ENCODE measurements at regions not wholly inside any gene's neighbourhood (a gene's known extent, or its start where the extent isn't known, plus 50 kb on each side); places are given as distances from the start of the nearest gene placed in this dataset.

- no peak overlapping the region for H3K4me3 ChIP-seq (ENCODE audit: low read depth, low read length)
- in situ Hi-C loops (cut with HindIII; ENCODE audit: low sequenced_read_pairs), result no loop called here
- TF ChIP-seq CTCF (IDR thresholded peaks at IDR 0.05; ENCODE audit: low read depth, low read length), result no peak
- DNase-seq (ENCODE audit: low read depth, low spot score), result no peak
Observed at GRCh38 chr10:117468665-117469064, 73.9 kb upstream of the EMX2 start.

GRCh38 chr10:117464176-117464575 is 78.4 kb upstream of the EMX2 start:
- DNase-seq (ENCODE audit: low read depth, low spot score), result no peak
- H3K4me3 ChIP-seq (ENCODE audit: low read depth, low read length), result no peak overlapping the region
- in situ Hi-C loops (cut with HindIII; ENCODE audit: low sequenced_read_pairs), result no loop called here
- TF ChIP-seq CTCF (IDR thresholded peaks at IDR 0.05; ENCODE audit: low read depth, low read length), result no peak

GRCh38 chr10:117463545-117463920 is 79.0 kb upstream of the EMX2 start:
- no peak for DNase-seq (ENCODE audit: low read depth, low spot score)
- no peak overlapping the region for H3K4me3 ChIP-seq (ENCODE audit: low read depth, low read length)
- in situ Hi-C loops (cut with HindIII; ENCODE audit: low sequenced_read_pairs), result no loop called here
- TF ChIP-seq CTCF (IDR thresholded peaks at IDR 0.05; ENCODE audit: low read depth, low read length), result no peak

GRCh38 chr10:117462816-117463544 is 79.6 kb upstream of the EMX2 start:
- in situ Hi-C loops (cut with HindIII; ENCODE audit: low sequenced_read_pairs), result no loop called here
- DNase-seq (ENCODE audit: low read depth, low spot score), result no peak
- TF ChIP-seq CTCF (IDR thresholded peaks at IDR 0.05; ENCODE audit: low read depth, low read length), result no peak
- no peak overlapping the region for H3K4me3 ChIP-seq (ENCODE audit: low read depth, low read length)

GRCh38 chr10:117462424-117462792 is 80.1 kb upstream of the EMX2 start:
- in situ Hi-C loops (cut with HindIII; ENCODE audit: low sequenced_read_pairs), result no loop called here
- DNase-seq (ENCODE audit: low read depth, low spot score), result no peak
- TF ChIP-seq CTCF (IDR thresholded peaks at IDR 0.05; ENCODE audit: low read depth, low read length), result peak; percentile 33

GRCh38 chr10:117461766-117462423 is 80.7 kb upstream of the EMX2 start:
- no peak overlapping the region for H3K4me3 ChIP-seq (ENCODE audit: low read depth, low read length)
- in situ Hi-C loops (cut with HindIII; ENCODE audit: low sequenced_read_pairs), result no loop called here
- peak; percentile 85 for DNase-seq (ENCODE audit: low read depth, low spot score)
- no peak for TF ChIP-seq CTCF (IDR thresholded peaks at IDR 0.05; ENCODE audit: low read depth, low read length)

More at GRCh38 chr10:117462424-117462792, 80.1 kb upstream of the EMX2 start:
- no peak overlapping the region for H3K4me3 ChIP-seq (ENCODE audit: low read depth, low read length)

All from astrocyte of the spinal cord (primary cell).